Fibroblast of the conjunctiva (primary cell): ENCODE measurements at regions not wholly inside any gene's neighbourhood (a gene's known extent, or its start where the extent isn't known, plus 50 kb on each side); places are given as distances from the start of the nearest gene placed in this dataset.

Experiments
- DNase-seq: peaks from one replicate; pipeline ENCODE4 v3.0.0-alpha.2; 2010; ENCODE audit warnings: low read depth

GRCh38 chr16:86371083-86371803 lies 139.1 kb upstream of the FOXF1 start:
- no peak for DNase-seq

DNA sequence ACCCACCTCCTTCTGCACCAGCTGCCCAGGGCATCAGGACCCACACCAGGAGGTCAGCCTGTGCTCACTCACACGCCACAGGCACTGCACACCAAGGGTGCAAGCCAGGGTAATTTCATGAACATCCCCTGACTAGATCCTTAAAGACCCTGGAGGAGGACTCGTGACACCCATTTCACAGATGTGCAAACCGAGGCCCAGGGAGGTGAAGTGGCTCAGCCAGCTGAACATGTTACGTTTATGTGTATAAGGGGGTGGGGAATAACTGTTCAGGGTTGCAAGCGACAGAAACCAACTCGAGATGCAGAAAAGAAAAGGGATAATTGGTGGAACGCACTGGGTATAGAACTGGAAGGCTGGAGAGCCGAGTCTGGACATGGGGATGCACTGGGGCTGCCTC lies 138.1 kb upstream of the FOXF1 start:
- no peak for DNase-seq

GRCh38 chr16:86373276-86373901 lies 136.9 kb upstream of the FOXF1 start:
- DNase-seq: no peak

DNA sequence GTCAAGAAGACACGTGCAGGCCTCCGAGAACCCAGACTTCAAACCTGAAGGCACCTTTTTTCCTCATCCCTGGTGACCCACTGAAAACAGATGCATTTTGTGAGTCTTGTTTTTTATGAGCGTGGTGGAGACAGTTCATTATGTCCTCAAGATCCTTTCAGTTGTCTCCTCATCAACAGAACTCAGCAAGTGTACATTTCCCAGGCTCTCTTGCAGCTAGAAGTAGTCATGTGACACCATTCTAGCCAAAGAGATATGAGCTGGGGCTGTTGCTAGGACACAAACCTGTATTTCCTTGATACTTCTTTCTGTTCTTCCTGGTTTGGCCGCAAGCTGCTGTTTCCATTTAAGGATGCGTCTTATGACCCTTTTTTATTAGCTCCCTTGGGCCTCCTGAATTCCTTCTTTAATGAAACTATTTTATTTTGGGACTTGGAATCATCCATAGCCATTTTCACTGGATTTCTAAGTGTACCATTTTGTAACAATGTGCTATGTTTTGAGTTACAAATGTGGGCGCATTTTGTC lies 135.7 kb upstream of the FOXF1 start:
- DNase-seq: no peak

DNA sequence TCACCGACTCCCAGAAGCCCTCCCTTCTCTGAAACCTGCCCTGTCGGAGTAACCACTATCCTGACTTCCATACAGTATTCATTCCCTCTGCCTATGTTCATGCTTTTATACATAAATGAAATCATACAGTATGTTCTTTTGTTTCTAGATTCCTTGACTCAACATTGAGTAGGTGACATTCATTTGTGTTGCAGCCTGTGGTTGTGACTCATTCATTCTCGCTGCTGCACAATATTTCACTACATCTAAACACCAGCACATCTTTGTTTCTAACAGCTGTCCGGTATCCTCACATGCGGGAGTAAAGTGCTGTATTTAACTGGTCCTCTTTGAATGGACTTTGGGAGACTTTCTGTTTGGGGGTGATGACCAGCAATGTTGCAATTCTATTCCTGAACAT lies 135.0 kb upstream of the FOXF1 start:
- DNase-seq: no peak

DNA sequence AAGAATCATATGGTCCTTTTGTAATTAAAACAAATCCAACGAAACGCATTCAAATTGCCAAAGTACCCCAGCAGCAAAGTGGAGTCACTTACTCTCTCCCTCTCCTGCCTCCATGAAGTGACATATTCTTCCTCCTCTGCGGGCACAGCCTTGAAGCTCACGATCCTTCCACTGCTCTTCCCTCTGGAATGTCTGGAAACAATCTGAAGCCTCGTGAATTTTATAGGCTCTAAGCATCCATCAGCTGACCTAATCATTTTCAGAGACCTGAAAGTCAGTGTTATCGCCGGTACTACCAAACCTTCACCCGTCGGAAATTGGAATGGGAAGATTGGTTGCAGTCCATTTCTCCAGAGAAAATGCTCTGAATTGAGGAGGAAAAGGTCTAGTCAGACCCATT lies 134.5 kb upstream of the FOXF1 start:
- no peak for DNase-seq

DNA sequence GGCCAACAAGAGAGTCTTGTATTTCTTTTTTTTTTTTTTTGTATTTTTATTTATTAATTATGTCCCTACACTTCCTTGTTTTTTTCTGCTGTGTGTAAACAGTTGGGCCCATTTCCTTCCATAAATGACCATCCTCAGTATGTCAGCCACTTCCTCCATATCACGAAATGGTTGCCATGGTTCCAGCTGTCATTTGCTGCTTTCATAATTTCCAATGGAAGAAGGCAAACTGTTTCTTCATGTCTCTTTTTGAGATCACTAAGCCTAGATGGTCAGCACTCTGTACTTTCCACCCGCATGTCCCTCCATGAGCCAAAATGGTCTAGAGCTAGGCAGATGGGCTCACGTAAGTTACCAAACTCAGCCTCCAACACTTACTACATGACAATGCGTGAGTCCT lies 133.5 kb upstream of the FOXF1 start:
- no peak for DNase-seq

DNA sequence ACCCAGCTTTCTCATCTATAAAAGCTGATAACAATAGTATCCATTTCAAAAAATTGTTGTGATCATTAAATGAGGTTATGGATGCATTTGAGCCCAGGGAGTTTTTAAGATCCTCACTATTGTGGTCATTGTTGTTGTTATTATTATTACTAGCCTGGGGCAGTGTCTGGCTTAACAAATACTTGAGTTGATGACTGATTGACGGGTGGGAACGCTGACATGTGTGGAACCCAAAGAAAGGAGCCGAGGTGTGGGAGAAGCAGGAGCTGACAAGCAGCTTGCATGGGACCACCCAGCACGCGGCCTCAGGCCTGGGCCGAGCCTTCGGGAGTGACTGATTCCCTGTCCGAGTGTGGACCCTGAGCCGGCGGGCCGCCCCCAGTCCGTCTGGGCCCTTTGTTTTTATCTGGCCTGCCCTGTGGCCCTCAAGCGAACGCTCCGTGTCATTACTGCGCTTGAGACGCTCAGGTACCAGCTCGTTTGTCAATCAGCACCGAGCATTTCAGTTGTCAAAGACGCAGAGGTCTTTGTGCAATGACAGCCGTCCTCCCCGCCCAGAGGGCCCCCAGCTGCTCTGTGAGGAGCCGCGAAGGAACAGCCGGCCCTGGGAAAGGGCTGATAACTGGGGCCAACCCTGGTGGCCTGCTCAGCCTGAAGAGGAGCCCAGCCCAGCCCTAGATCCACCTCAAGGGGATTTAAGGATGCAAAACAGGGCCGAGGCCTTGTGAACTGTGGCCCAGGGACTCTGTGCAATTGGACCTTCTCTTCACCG lies 132.9 kb upstream of the FOXF1 start:
- DNase-seq: no peak

DNA sequence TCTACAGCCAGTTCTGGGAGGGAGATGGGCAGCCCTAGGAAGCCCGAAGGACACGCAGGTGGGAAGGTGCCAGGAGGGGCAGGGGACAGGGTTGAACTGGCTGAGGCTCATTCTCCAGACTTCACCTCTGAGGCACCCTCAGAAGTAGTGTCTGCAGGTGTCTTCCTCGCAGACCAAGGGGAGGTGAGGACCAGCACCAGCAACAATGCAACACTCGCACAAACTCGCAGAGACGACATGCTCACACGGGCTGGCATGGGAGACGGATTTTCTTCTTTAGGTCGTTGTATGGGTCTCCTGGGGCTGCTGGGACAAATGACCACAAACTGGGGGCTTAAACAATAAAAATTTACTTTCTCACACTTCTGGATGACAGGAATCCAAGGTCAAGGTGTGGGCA lies 132.2 kb upstream of the FOXF1 start:
- DNase-seq: no peak

GRCh38 chr16:86378831-86379504 lies 131.4 kb upstream of the FOXF1 start:
- no peak for DNase-seq

DNA sequence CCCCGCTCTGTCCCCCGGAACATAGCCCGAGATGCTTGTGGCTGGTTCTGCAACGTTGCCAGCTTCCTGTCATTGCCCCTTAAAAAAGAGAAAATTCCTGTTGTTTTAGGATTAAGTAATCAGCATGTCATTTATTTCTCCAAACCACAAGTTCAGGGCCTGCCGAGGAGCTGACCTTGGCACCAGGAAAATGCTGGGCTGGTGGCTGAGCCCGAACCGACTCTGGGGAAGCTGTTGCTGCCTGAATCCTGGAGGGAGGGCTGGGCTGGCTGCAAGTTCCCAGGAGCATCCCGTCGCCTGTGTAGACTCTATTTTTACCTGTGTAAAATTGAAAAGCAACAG lies 130.9 kb upstream of the FOXF1 start:
- no peak for DNase-seq

DNA sequence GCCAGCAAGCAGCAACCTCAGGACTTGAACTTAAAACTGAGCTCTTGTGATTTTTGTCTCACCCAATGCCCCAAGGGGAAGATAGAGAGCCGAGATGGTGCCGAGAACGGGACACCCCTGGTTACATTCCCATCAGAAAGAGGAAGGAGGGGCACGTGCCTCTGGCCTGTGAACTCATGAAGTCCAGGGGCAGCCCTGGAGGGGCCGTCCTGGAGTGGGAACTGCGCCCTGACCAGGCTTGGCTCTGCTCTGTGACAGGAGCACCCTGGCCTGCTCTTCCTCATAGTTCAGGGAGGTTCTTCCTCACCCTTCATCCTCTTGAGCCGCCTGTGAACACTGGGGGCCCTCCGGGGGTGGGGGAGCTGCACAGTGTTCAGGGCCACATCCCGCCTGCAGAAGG lies 130.3 kb upstream of the FOXF1 start:
- no peak for DNase-seq

- no peak for DNase-seq
Measured at GRCh38 chr16:86381491-86381890, 128.8 kb upstream of the FOXF1 start.

DNA sequence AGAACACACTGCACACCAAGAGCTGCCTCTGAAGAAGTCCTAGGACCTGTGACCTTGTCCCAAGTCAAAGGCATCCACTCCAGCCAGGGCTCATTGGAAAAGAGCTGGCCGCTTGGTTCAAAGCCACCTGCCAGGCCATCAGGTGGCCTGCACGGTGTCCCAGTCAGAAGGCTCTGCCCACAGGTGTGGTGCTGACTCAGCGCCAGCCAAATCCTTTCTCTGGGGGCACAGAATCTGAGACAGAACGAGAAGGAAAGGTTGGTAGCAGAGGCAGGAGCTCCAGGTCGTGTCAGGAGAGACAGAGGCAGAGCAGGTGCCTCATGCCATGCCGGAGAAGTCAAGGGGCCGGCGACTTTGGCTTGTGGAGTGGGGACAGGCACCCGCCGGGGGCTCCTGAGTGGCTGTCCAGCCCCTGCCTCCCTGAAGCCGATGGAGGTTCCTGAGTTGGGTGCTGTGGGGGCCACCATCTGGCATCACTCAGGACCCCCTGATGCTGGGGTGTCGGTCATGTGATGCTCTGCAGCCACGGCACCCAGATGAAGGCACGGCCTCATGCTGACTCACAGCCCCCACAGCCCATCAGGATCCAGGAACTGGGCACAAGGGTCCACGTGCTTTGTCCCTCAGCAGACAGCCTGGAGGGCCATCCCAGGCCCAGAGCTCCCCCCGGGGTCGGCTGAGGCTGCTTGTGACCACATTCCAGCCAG lies 128.1 kb upstream of the FOXF1 start:
- DNase-seq: no peak

DNA sequence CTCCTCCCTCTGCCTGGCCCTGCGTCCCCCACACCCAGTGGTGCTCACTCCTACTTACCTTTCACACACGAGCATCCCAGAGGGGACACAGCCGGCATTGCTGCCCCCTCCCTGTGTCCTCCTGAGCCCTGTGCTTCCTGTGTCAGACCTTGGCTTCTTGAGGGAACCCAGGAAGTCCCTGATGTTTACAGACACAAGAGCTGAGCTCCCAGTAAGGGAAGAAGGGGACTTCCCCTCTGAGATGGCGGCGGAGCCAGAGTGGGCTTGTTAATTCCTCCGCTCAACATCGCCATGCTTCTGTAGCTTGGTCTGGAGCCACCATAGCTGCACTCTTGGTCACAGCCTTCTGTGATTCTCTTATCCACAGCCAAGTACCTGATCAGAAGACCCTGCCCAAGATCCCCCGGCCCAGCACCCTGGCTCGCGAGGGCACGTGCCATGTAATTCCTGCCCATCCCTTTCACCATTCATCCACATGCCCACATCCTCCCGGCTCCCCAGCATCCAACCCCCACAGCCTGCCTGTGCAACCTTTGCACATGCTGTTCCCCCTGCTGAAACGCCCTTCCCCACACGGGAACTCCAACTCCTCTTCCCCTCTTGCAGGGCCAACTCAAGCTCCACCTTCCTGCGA lies 127.4 kb upstream of the FOXF1 start:
- no peak for DNase-seq

DNA sequence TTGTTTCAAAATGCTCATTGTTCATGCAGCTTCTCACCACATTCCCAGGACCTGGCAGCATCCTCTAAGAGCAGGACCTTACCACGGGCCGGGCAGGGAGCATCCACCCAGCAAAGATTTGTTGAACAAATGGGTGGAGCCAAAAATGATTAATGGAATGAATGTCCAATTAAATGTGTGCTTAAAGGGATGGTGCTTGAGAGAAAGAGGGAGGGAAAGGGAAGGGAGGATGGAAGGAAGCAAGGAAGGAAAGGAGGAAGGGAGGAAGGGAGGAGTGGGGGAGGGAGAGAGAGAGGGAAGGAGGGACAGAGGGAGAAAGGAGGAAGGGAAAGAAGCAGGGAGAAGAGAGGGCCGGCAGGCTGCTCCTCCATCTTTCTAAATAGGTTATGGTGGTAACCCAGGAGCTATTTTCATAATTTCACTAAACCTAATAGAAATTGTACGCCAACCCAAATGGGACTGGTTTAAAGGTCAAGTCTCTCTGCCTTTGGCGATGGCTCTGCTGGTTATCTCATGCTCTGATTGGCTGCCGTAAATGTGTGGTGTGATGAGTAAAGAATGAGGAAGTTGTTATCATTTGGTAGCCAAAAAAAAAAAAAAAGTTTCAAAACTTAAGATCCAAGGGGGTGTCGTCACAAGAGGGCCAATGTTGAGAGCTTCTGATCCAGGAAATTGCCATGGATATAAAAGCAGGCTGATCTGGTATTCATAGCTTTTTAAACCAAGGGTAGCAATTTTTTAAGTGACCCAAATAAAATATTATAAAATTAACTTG lies 126.7 kb upstream of the FOXF1 start:
- peak; percentile 74 for DNase-seq

DNA sequence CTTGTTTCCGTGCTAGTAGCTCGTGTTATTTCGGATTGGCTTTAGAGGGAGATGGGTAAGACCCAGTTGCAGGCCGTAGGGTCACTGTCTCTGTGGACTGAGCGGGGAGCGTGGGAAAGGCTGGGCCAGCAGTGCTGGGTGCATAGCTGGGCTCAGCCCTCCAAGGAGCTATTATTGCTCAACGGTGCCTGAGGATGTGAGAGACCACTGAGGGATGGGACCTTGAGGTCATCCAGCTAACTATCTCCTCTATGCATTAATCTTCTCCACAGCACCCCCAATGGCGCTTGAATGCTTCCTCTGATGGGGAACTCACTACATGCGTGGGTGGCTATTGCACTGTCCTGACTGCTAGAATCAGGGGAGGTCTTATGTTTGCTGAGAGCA lies 126.1 kb upstream of the FOXF1 start:
- DNase-seq: no peak

DNA sequence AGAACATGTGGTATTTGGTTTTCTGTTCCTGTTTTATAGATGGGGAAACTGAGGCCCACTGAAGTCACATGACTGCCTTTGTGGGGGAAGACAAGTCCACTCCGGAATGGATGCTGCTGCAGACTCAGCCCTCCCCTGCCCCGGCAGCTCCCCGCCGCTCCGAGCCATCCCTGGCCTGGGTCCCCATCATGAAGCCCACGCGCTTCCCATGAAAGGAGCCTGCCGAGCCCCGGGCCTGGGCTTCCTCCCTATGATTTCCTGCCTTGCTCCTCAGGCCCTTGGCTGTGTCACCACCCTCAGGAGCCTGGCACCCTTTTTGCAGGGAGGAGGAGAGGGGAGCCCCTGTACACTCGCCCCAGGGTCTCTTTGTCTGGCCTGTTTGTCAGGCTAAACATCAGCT lies 125.3 kb upstream of the FOXF1 start:
- no peak for DNase-seq

DNA sequence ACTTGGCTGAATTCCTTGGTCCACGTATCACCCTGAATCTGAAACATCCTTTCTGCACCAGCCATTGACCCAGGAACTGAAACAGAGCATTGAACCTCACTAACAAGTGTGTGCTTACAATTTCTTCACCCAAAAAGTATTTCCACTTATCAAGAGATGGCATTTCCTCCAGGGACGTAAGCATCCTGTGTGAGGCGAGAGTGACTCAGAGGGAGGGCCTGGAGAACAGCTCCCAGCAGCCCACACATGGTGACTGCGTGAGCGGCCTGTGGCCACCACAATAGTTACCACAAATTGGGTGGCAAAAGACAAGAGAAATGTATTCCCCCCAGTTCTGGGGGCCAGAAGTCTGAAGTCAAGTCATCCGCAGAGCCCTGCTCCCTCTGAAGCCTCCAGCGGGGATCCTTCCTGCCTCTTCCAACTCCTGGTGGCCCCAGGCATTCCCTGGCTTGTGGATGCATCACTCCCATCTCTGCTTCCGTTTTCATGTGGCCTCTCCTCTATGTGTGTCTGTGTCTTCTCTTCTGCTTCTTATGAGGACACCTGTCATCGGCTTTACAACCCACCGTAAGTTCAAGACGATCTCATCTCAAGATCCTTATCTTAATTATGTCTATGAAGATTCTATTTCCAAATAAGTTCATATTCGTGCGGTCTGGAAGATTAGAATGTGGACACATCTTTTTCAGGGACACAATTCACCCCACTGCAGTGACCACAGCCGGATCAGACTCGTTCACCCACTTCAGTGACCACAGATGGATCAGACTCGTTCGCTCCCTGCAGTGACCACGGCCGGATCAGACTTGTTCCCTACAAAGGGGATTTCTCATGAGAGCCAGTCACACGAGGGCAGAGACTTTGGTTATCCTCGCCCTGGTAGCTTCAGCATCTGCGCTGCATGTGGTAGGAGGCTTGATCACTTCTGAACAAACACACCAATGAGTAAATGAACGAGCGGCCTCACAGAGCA lies 122.6 kb upstream of the FOXF1 start:
- peak; percentile 62 for DNase-seq

DNA sequence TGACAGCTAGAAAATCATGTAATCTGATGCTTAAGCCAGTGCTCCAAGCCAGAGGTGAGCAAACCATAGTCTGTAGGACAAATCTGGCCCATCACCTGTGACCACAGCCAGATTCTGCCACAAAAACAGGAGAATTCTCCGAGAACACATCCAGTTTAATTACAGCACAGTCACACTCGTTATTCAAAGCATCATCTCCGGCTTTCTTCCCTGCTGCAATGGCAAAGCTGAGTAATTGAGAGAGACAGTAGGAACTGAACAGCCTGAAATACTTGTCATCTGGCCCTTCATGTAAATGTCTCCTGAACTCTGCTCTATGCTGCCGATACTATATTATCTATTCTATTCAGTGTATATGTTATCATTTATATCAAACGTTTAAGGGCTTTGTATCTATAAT lies 121.4 kb upstream of the FOXF1 start:
- DNase-seq: no peak
